Fibroblast of pulmonary artery (primary cell): ENCODE measurements at regions not wholly inside any gene's neighbourhood (a gene's known extent, or its start where the extent isn't known, plus 50 kb on each side); places are given as distances from the start of the nearest gene placed in this dataset.
"Not testable (repeated sequence)": the region's sequence is repeated elsewhere in the genome, so short reads cannot be mapped to it uniquely, and the experiment has no call there.

Source experiments
- DNase-seq: peaks from one replicate; pipeline ENCODE4 v3.0.0-alpha.2; 2010; ENCODE audit warnings: low read depth
- H3K4me3 ChIP-seq: replicated peaks from 2 replicates; pipeline ENCODE4 v1.5.1; 2011; ENCODE audit warnings: low read depth, mild to moderate bottlenecking, control low read depth, low read length, moderate library complexity
- CTCF ChIP-seq: IDR thresholded peaks from 2 replicates; pipeline ENCODE4 v1.5.1; 2011; ENCODE audit warnings: mild to moderate bottlenecking, control low read depth, low read length, inconsistent platforms; ENCODE audit errors: missing control alignments

- H3K4me3 ChIP-seq, result no peak overlapping the region
- no peak for DNase-seq
- TF ChIP-seq CTCF, result no peak
These were observed 60.6 kb upstream of the ACYP2 start for GRCh38 chr2:54054774-54055173.

GRCh38 chr2:54054271-54054670 is 61.1 kb upstream of the ACYP2 start:
- no peak overlapping the region for H3K4me3 ChIP-seq
- no peak for DNase-seq
- TF ChIP-seq CTCF, result no peak

GRCh38 chr2:54053830-54054229 is 61.6 kb upstream of the ACYP2 start:
- DNase-seq, result peak; percentile 14
- no peak for TF ChIP-seq CTCF
- H3K4me3 ChIP-seq, result no peak overlapping the region

GRCh38 chr2:54052825-54053718 is 62.3 kb upstream of the ACYP2 start:
- TF ChIP-seq CTCF, result peak; percentile 36
- H3K4me3 ChIP-seq, result no peak overlapping the region
- no peak for DNase-seq

GRCh38 chr2:54050445-54050844 is 65.0 kb upstream of the ACYP2 start:
- DNase-seq, result no peak
- TF ChIP-seq CTCF, result no peak
- no peak overlapping the region for H3K4me3 ChIP-seq

- TF ChIP-seq CTCF, result no peak
- H3K4me3 ChIP-seq, result no peak overlapping the region
- no peak for DNase-seq
These were observed 66.0 kb upstream of the ACYP2 start for GRCh38 chr2:54049365-54049764.

GRCh38 chr2:54048896-54049295 is 66.5 kb upstream of the ACYP2 start:
- DNase-seq, H3K4me3 ChIP-seq: not testable (repeated sequence)
